ENCODE measurements at regions not wholly inside any gene's neighbourhood (a gene's known extent, or its start where the extent isn't known, plus 50 kb on each side); places are given as distances from the start of the nearest gene placed in this dataset.

DNA sequence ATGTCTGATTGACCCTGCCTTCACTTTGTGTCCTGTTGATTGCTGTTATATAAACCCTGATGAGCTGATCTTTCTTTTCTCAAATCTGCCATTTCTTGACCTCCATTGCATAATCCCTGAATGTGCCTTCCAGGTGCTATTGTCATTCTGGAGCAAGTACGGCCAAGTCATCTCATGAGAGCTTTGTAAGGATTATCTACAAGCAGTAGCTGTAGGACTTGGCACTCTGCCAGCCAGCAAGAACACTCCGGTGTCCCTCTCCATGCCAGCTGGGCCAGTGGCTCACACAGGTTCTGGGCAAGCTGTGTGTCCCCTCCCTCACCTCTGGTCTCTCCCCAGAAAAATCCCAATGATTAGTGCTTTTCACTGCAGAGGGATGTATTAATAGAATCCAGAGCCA lies 348.1 kb downstream of the FOXO1 start:
- Mint-ChIP-seq H3K27me3 (ENCODE audit: unreplicated experiment) (no peaks in the 10 kb centered on the region), H3K4me1 (ENCODE audit: unreplicated experiment) (no peaks in the 10 kb centered on the region), H3K4me3 (ENCODE audit: unreplicated experiment) (no peak overlapping the region), H3K36me3 (ENCODE audit: unreplicated experiment) (no peaks in the 10 kb centered on the region), H3K27ac (ENCODE audit: unreplicated experiment) (no peak overlapping the region), H3K9me3 (ENCODE audit: unreplicated experiment) (peaks cover 4% of the 10 kb centered on the region)
- DNase-seq (ENCODE audit: extremely low spot score, unreplicated experiment): no peak
- TF ChIP-seq CTCF (IDR thresholded peaks at IDR 0.05): no peak

DNA sequence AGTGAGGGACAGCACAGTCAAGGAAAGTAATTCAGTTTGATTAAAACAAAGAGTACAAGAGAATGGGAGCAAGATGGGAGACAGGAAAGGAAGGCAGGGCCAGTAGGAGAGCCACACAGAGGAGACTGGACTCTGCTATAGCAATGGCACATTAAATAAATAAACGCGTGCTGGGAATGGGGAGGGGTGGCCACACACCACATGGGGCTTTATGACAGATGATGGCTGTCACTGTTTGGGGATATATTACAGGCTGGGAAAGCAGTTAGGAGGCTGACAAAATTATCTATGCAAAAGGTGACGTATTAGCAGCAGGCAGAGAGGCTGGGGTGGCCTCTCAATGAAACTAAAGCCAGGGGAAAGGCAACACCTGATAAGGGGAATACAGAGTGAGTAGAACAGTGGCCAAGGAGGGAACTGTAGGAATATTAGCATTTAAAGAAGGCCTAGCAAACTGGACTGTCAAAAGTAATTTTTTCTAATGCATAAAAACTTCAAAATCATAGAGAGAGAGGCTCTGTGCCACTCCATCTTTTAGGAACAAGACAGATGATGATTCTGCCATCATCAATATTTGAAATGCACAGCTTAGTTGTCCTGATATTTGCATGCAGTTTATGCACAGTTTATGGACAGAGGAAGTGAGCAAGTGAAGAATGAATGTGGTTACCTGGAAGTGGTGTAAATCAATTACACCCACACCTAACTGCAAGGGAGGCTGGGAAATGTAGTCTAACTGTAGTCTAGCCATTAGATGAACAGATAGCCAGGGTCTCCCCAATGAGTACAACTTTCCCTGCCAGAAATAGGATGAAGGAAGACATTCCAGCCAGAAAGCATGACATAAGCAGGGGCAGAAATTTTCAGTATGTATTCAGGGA lies 346.5 kb downstream of the FOXO1 start:
- Mint-ChIP-seq H3K4me1 (ENCODE audit: unreplicated experiment) (no peaks in the 10 kb centered on the region), H3K9me3 (ENCODE audit: unreplicated experiment) (peaks cover 15% of the 10 kb centered on the region), H3K36me3 (ENCODE audit: unreplicated experiment) (peaks cover 5% of the 10 kb centered on the region), H3K27ac (ENCODE audit: unreplicated experiment) (no peak overlapping the region), H3K4me3 (ENCODE audit: unreplicated experiment) (no peak overlapping the region), H3K27me3 (ENCODE audit: unreplicated experiment) (no peaks in the 10 kb centered on the region)
- no peak for DNase-seq (ENCODE audit: extremely low spot score, unreplicated experiment)
- TF ChIP-seq CTCF (IDR thresholded peaks at IDR 0.05): no peak

DNA sequence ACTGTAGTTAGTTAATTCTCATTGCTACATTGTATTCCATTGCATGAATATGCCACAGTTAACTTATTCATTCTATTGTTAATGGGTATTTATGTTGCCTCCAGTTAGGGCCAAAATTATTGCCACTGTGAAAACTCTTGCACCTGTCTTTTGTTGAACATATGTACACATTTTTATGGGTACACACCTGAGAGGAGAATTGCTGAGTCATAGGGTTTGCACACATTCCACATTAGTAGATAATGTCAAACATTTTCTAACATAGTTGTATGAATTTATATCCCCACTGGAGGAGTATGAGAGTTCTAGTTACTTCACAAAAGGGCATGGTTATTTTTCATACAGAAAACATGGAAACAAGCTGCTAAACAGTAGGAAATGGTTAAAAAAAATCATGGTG lies 338.4 kb downstream of the FOXO1 start:
- no peak for DNase-seq (ENCODE audit: extremely low spot score, unreplicated experiment)
- Mint-ChIP-seq H3K9me3 (ENCODE audit: unreplicated experiment) (peaks cover 14% of the 10 kb centered on the region), H3K27ac (ENCODE audit: unreplicated experiment) (no peak overlapping the region), H3K36me3 (ENCODE audit: unreplicated experiment) (peaks cover 5% of the 10 kb centered on the region), H3K27me3 (ENCODE audit: unreplicated experiment) (no peaks in the 10 kb centered on the region), H3K4me1 (ENCODE audit: unreplicated experiment) (peaks cover 14% of the 10 kb centered on the region), H3K4me3 (ENCODE audit: unreplicated experiment) (no peak overlapping the region)
- no peak for TF ChIP-seq CTCF (IDR thresholded peaks at IDR 0.05)

GRCh38 chr13:40329781-40330485 lies 336.5 kb downstream of the FOXO1 start:
- Mint-ChIP-seq H3K36me3 (ENCODE audit: unreplicated experiment) (no peaks in the 10 kb centered on the region), H3K9me3 (ENCODE audit: unreplicated experiment) (no peaks in the 10 kb centered on the region), H3K27me3 (ENCODE audit: unreplicated experiment) (no peaks in the 10 kb centered on the region), H3K4me1 (ENCODE audit: unreplicated experiment) (peaks cover 14% of the 10 kb centered on the region), H3K27ac (ENCODE audit: unreplicated experiment) (no peak overlapping the region), H3K4me3 (ENCODE audit: unreplicated experiment) (no peak overlapping the region)
- TF ChIP-seq CTCF (IDR thresholded peaks at IDR 0.05): no peak
- no peak for DNase-seq (ENCODE audit: extremely low spot score, unreplicated experiment)

DNA sequence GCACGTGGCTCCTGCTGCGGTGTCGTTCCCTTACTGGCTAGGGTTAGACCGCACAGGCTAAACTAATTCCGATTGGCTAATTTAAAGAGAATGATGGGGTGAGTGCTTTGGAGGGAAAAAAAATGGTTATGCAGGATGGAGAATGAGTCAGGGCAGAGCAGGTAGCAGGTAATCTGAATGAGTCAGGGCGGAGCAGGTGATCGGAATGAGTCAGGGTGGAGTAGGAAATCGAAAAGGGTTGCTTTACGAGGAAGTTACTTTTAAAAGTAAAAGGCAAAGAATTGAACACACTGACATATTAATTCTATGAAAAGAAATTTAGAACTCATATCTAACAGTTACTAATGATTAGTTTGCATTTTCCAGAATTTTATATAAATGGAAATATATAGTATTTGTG lies 335.5 kb downstream of the FOXO1 start:
- TF ChIP-seq CTCF (IDR thresholded peaks at IDR 0.05): no peak
- H3K36me3 Mint-ChIP-seq (ENCODE audit: unreplicated experiment): no peaks in the 10 kb centered on the region
- peaks cover 14% of the 10 kb centered on the region for H3K4me1 Mint-ChIP-seq (ENCODE audit: unreplicated experiment)
- no peak overlapping the region for H3K27ac Mint-ChIP-seq (ENCODE audit: unreplicated experiment)
- H3K9me3 Mint-ChIP-seq (ENCODE audit: unreplicated experiment): no peaks in the 10 kb centered on the region
- H3K4me3 Mint-ChIP-seq (ENCODE audit: unreplicated experiment): no peak overlapping the region
- DNase-seq (ENCODE audit: extremely low spot score, unreplicated experiment): no peak
- no peaks in the 10 kb centered on the region for H3K27me3 Mint-ChIP-seq (ENCODE audit: unreplicated experiment)
